C4-2B (cell line): ENCODE measurements at regions not wholly inside any gene's neighbourhood (a gene's known extent, or its start where the extent isn't known, plus 50 kb on each side); places are given as distances from the start of the nearest gene placed in this dataset.

Source experiments
- ZFX ChIP-seq: fragments of 450-650 bp; IDR thresholded peaks from 2 replicates; pipeline ENCODE4 v1.6.1; 2017
- TF ChIP-seq, protein P1 (sequence below): fragments of 450-650 bp; conservative IDR thresholded peaks from 2 replicates; pipeline ENCODE4 v1.5.1; 2017; ENCODE audit warnings: mild to moderate bottlenecking

DNA sequence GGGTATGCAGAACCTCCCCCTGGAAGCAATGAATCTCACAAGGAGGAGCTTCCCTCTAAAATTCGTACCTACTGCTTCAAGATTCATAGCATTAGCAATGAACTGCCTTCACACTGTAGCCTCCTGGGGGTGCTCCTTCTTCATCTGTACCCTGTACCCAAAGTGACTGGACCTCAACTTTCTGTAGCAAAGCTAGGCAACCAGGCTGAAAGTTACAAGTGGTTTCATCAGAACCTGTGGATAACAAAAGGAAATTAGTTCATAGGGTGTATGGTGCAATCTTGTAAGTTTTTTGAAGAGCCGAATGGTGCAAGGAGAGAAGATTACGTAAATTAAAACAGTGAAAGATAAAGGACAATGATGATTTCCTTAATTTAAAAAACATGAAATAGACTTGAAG lies 1541.7 kb upstream of the FLRT2 start:
- TF ChIP-seq, protein P1, sequence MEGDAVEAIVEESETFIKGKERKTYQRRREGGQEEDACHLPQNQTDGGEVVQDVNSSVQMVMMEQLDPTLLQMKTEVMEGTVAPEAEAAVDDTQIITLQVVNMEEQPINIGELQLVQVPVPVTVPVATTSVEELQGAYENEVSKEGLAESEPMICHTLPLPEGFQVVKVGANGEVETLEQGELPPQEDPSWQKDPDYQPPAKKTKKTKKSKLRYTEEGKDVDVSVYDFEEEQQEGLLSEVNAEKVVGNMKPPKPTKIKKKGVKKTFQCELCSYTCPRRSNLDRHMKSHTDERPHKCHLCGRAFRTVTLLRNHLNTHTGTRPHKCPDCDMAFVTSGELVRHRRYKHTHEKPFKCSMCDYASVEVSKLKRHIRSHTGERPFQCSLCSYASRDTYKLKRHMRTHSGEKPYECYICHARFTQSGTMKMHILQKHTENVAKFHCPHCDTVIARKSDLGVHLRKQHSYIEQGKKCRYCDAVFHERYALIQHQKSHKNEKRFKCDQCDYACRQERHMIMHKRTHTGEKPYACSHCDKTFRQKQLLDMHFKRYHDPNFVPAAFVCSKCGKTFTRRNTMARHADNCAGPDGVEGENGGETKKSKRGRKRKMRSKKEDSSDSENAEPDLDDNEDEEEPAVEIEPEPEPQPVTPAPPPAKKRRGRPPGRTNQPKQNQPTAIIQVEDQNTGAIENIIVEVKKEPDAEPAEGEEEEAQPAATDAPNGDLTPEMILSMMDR: no peak
- no peak for TF ChIP-seq ZFX
